Medulla oblongata (tissue), 1 donor: ENCODE measurements at regions not wholly inside any gene's neighbourhood (a gene's known extent, or its start where the extent isn't known, plus 50 kb on each side); places are given as distances from the start of the nearest gene placed in this dataset.

Experiments
- DNase-seq: peaks from one replicate; pipeline ENCODE4 v3.0.0-alpha.2; 2015; ENCODE audit errors: extremely low spot score

DNA sequence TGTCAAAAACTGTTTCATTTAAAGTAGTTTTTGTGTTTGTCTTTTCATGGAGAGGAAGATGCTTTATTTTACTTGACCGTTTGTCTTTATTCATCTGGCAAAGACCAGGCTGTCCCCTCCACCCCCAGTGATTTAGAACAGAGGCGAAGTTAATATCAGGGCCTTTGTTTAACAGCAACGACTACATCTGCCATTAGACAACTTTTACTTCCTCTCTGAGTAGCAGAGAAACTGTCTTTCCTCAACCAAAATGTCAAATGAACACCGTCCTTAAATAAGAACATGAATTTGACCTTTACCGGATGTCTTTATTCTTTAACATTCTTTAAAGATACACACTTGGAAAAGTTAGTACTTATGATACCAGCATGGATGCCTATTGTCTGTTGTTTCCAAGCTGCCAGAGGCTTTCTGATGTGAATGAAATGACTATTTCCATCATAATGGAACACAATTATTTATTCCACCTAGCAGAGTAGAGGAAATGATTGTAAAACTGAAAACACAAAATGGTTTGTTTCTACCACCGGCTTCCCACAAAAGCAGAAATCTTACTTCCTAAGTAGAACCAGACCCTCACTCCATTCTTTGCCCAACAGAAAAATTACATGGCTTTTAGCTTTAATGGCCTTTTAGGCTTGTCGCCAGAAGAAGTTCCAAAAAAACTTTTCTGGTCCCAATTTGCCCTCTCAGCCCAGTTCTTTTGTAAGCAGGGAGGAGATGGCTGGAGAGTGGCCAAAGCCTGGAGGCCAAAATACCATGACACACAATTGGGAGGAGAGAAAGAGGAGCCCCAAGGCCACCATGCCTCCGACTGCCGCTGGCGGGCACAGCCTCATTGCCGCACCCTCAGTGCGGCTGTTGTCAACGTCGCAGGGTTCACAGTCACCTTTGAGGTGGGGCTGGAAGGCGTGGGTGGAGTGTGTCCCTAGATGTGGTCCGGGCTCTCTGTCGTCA, 168.5 kb downstream of the TEX36 start:
- DNase-seq, result peak; percentile 16

GRCh38 chr10:125513429-125514182, 169.4 kb downstream of the TEX36 start:
- no peak for DNase-seq

GRCh38 chr10:125510998-125511397, 172.0 kb downstream of the TEX36 start:
- no peak for DNase-seq

GRCh38 chr10:125505648-125506047, 177.3 kb downstream of the TEX36 start:
- no peak for DNase-seq

- DNase-seq, result no peak
These were observed 180.7 kb downstream of the TEX36 start for GRCh38 chr10:125502276-125502675.

GRCh38 chr10:125495386-125495785, 187.6 kb downstream of the TEX36 start:
- DNase-seq, result no peak

DNA sequence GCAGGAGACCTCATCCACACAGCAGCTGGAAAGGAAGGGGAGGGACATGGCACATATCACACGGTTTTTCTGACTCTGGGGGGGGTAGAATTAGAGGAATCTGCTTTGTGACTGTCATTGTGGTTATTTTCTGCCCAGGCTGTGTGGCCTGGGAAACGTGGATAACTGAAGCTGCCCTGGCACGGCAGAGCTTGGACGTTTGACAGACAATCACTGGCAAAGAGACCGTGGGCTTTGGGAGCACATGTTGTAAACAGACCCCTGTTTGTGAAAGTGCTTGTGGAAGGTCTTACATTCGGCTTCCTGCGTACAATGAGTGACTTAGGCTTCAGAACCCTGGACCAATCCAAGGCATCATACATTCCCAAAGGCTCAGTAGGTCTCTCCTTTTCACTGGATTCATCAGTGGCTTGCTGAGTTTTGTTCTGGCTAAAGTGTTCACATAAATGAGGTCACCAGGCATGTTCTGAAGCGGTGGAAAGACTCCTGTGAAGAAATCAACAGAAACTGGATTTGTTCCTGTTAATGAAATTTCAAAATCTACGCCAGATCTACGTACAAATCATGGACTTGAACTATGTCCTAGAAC, 188.2 kb downstream of the TEX36 start:
- DNase-seq, result no peak

DNA sequence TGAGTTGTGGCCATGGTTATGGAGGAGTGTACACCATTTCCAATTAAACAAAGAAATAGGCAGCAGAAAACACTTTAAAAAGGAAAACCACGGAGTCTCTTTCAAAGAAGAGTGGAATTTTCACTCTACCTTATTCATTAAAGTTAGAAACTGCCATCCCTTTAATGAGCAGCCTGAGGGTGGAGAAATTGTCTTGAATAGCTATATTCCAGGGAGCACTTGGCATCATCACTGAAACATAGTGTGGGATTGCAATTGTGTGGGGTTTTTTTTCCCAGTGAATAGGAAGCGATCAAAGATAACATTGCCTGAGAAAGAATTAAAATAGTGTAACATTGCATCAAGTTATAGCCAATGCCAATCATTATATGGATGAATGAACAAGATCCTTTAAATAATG, 191.6 kb downstream of the TEX36 start:
- no peak for DNase-seq

GRCh38 chr10:125489731-125490130, 193.2 kb downstream of the TEX36 start:
- no peak for DNase-seq

DNA sequence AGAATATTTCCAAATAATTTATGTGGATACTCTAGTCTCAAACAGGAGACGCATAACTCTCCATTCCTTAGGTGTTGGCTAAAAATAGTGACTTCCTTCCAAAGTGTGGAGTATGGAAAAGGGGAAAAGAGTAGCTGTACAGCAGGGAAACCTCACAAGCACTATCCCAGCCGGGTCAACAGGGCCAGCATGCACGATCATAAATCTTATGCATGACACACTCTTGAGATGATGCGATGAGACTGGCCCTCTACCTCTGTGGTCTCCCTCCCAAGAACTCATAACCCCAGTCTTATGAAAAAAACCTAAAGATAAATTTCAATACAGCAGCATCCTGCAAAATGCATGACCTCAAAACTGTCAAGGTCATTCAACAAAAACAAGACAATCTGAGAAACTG, 197.3 kb downstream of the TEX36 start:
- no peak for DNase-seq

GRCh38 chr10:125484035-125484732, 198.8 kb downstream of the TEX36 start:
- DNase-seq, result no peak

DNA sequence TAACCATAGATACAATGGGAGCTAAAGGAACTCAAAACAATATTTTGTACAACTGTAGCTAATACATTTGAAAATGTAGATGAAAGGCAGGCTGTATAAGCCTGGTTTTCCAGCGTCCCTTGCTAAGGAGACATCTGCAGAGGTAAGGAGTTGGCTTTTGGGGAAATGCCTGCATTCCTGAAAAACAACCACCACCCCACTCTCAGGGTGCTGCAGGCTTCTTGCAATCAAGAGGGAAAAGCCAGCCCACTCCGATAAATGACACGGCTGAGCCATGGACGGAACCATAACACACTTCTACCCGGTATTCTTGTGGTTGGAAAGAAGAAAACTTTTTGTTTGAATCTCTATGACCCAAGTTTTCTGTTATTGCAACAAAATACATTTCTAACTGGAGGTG, 200.3 kb downstream of the TEX36 start:
- DNase-seq, result no peak

GRCh38 chr10:125482108-125482507, 200.9 kb downstream of the TEX36 start:
- no peak for DNase-seq

DNA sequence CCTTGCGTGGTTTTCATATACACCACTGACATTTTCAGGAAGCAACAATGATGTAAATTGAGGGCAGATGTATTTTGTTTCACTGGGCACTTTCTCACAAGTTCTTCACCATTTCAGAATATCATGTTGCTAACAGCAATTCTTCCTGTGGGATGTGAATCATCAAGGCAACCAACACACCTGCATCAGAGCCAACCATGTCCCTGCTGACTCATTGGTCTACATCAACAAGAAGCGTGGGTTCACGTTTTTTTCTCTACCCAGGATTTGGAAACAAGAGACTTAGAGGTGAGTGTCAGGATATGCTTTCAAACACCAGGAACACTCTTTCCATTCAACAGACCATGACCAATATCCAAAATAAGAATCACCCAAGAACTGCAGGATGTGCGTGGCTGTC, 203.9 kb downstream of the TEX36 start:
- DNase-seq, result no peak

DNA sequence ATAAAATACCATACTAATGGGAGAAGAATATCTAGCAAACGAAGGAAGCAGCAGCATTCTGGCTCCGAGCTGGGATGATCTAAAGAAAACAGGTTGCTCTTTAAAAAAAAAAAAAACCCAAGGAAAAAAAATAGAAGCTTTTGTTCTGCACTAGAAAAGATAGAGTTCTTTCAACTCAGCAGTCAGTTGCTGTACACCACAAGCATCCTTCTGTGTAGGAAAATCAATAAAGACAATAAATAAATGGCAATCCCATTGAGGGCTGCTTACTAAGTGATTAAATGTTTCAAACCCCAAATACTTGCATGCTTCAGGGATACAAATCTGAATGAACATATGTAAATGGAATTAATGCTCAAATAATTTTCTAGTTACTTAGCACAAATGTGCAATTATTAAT, 207.1 kb downstream of the TEX36 start:
- DNase-seq, result no peak

DNA sequence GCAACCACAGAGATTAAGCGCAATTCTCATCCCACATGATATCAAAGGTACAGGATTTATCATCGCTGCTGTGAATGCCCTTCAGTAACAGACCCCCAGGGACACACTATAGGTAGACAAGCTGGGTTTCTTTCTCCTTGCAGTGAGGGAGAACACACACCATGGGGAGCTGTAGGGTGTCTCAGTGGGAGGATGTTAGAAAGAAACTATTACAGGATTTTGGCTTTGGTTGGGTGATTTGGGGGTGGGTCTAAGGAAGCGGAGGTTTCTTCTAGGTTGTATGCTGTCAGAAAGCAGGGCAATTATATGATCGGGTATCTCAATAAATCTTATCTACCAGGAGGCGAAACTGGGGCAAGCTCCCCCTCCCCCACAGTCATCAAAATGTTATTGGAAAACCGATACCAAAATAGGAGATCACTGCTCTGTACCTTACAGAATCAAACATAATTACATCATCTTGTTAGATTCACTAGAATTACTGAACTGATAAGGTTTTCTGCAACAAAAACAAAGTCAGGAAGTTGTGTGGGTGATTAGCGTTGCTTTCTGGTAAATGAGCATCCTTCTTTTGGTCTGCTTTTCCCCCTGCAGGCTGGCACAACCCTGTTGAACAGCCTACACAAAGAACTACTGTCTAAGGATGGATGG, 209.7 kb downstream of the TEX36 start:
- DNase-seq, result no peak

DNA sequence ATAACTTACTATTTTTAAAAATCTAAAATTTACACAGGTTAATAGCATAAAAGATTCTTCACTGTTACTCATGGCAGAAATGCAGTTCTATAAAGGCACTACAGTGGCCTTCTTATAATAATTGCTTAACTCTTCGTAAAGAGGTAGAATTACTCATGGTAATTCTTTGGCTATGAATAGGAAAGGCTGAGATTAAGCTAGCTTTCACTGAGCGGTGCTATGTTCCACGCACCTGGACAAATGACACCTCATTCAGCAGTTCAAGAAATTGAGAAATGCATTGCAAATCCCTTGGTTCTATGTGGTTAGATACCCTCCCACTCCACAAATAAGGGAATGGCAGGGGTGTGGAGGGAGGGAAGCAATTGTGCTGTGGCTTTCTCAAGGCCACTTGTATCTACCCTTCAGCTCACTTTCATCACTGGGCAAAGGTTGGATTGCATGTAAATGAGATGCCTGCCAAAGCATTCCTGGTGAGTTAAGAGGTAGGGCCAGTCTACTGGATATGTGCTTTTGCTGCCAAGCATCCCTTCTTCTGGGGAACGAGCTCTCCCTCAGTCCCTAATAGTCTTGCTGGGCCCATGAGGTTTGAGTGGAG, 210.9 kb downstream of the TEX36 start:
- no peak for DNase-seq

DNA sequence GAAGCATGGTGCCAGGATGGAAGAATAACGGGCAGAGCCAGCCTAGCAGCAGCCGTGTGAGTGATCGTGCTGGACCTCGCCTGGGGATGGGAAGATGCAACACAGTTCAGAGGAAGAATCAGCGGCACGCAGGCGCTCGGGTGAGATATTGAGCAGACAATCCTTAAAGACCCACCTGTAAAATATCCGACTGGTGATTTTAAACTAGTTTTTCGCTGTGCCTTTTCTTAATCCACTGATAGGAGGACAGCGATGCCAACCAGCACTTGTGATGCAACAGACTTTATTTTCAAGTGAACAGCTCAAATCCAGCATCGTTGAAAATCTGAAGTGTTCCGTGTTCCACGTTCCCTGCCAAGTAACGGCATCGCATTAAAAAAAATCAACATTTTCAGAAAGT, 214.7 kb downstream of the TEX36 start:
- no peak for DNase-seq

DNA sequence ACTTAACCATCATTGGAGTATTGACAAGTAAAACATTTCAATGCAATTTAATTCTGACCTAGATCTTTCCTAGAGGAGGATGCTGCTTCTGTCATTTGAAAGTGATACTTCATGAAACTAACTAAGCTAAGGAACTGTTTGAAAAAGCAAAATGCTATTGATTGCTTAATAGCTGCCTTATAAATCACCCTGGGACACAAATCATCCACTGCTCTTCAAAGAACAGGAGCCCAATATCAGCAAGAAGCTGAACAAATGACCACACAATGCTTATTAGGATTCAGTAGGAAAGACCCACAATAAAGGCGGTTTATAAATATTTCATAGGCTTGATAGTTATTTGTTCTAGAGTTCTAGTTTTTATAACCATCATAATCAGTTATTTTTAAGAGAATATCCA, 216.3 kb downstream of the TEX36 start:
- DNase-seq, result no peak

DNA sequence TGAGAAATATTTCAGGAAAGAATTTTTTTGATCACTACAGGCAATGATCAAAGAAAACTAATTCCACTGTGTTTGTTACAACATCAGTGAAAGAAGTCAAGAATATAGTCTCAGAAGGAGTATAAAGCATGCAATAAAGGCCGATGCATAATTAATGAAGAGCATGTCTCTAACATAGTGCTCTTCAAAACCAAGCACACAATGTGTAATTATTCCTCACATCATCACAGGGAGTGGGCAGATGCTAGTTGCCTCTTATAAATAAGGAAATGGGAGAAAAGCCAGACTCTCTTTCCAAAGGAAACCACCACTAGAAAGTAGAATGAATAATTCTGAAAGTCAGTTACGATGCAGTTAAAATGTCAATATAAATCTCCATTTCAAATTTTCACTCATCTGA, 220.1 kb downstream of the TEX36 start:
- DNase-seq, result no peak

DNA sequence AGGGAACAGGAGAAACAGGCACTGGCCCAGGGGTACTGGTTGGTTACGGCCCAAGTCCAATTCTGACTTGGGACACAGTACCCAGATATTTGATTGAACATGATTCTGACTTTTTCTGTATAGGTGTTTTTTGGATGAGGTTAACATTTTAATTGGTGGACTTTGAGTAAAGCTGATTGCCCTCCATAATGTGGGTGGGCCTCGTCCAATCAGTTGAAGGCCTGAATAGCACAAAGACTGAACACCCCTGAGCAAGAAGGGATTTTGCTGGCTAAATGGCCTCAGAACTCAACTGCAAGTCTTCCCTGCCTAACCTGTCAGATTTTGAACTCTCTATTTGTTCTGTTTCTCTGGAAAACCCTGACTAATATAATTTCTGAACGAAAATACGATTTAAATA, 222.6 kb downstream of the TEX36 start:
- no peak for DNase-seq
